ENCODE measurements at regions not wholly inside any gene's neighbourhood (a gene's known extent, or its start where the extent isn't known, plus 50 kb on each side); places are given as distances from the start of the nearest gene placed in this dataset.
"Not testable (repeated sequence)": the region's sequence is repeated elsewhere in the genome, so short reads cannot be mapped to it uniquely, and the experiment has no call there.

- not testable (repeated sequence) for TF ChIP-seq CTCF (IDR thresholded peaks at IDR 0.05; ENCODE audit: control extremely low read depth in 1 of 3, insufficient read depth in 1 of 3, low read depth in 1 of 3, low read length in 3 of 3); POLR2A (IDR thresholded peaks at IDR 0.05; ENCODE audit: control extremely low read depth in 1 of 2, low read depth in 2 of 2, low read length in 2 of 2); SRF (IDR thresholded peaks at IDR 0.05; ENCODE audit: low read depth, low read length); JUND (IDR thresholded peaks at IDR 0.05; ENCODE audit: low read length); BCL11A (IDR thresholded peaks at IDR 0.05; ENCODE audit: low read depth in 2 of 2, low read length in 2 of 2); EGR1 (IDR thresholded peaks at IDR 0.05; ENCODE audit: borderline replicate concordance, low read depth, low read length); POLR2AphosphoS5 (IDR thresholded peaks at IDR 0.05; ENCODE audit: low read depth, low read length); EZH2 (IDR thresholded peaks at IDR 0.05; ENCODE audit: low read depth, low read length, severe bottlenecking); SP2 (IDR thresholded peaks at IDR 0.05; ENCODE audit: low read length); GABPA (IDR thresholded peaks at IDR 0.05; ENCODE audit: borderline replicate concordance, insufficient read depth, low read length); TAF1 (IDR thresholded peaks at IDR 0.05; ENCODE audit: low read depth, low read length); RFX5 (IDR thresholded peaks at IDR 0.05; ENCODE audit: borderline replicate concordance, low read depth, low read length)
These were observed 443.5 kb downstream of the SH2D1A start for GRCh38 chrX:124789874-124790273.

Measured in H1 (cell line).